Upper lobe of left lung (tissue), 6 donors: ENCODE measurements at regions not wholly inside any gene's neighbourhood (a gene's known extent, or its start where the extent isn't known, plus 50 kb on each side); places are given as distances from the start of the nearest gene placed in this dataset.

Experiments
- ATAC-seq, 2 donors: fragments of 200-7000 bp; cut with Tn5 transposase; one replicate each; pipeline ENCODE4 v1.9.1; 2022; ENCODE audit warnings: mild to moderate bottlenecking in 2 of 2, moderate library complexity in 2 of 2; ENCODE audit not compliant: low FRiP score in 2 of 2
- DNase-seq, 2 donors: peaks; one replicate each; pipeline ENCODE4 v3.0.0-alpha.2; 2019 to 2020
- H3K27ac ChIP-seq, 4 donors: fragments of 200-600 bp; sonication (generic); one replicate each; pipeline ENCODE4 v1.5.1; 2016 to 2019
- H3K27me3 ChIP-seq, 4 donors: fragments of 200-600 bp; sonication (generic); one replicate each; pipeline ENCODE4 v1.5.1; 2017 to 2019
- H3K36me3 ChIP-seq, 4 donors: fragments of 200-600 bp; sonication (generic); one replicate each; pipeline ENCODE4 v1.5.1; 2016 to 2019
- H3K4me1 ChIP-seq, 4 donors: fragments of 200-600 bp; sonication (generic); one replicate each; pipeline ENCODE4 v1.5.1; 2018 to 2019
- H3K4me3 ChIP-seq, 4 donors: fragments of 200-600 bp; sonication (generic); one replicate each; pipeline ENCODE4 v1.5.1; 2017 to 2019; ENCODE audit warnings: mild to moderate bottlenecking in 2 of 4, moderate library complexity in 1 of 4
- H3K9me3 ChIP-seq, 4 donors: fragments of 200-600 bp; sonication (generic); one replicate each; pipeline ENCODE4 v1.5.1; 2018 to 2019
- CTCF ChIP-seq, 6 experiments: fragments of 450-650 bp in 4 of 6; fragments of 200-600 bp in 2 of 6; sonication (generic) in 2 of 6; IDR thresholded peaks; one replicate each; pipeline ENCODE4 v1.5.1; 2016 to 2019; ENCODE audit warnings: antibody characterized with exemption in 6 of 6
- EP300 ChIP-seq, 4 donors: sonication (generic); formaldehyde crosslinking; IDR thresholded peaks; one replicate each; pipeline ENCODE4 v1.5.1; 2017; ENCODE audit warnings: antibody characterized with exemption in 4 of 4, control low read depth in 2 of 4
- POLR2A ChIP-seq, 4 donors: fragments of 450-650 bp; IDR thresholded peaks; one replicate each; pipeline ENCODE4 v1.5.1; 2016 to 2017; ENCODE audit warnings: antibody characterized with exemption in 4 of 4, mild to moderate bottlenecking in 2 of 4
- POLR2AphosphoS5 ChIP-seq, 2 donors: sonication (generic); formaldehyde crosslinking; IDR thresholded peaks; one replicate each; pipeline ENCODE4 v1.5.1; 2017; ENCODE audit warnings: antibody characterized with exemption in 2 of 2
- WGBS, 2 donors: methylation state at CpG; one replicate each; pipeline ENCODE4 v1.1.5; 2017 to 2018; 5-methylcytosine and 5-hydroxymethylcytosine counted together
- donor health status: DM: no; HTN: no; CAD: no; lungs with moderate emphysema.
- donor health status: DM: no; HTN: yes; CAD: no; lungs with severe emphysema.

GRCh38 chr1:232170909-232171308 lies 459.0 kb downstream of the SIPA1L2 start:
- no peaks in the 10 kb centered on the region for H3K27me3 ChIP-seq
- H3K4me3 ChIP-seq: no peak overlapping the region
- H3K27ac ChIP-seq: no peak overlapping the region
- H3K36me3 ChIP-seq: no peaks in the 10 kb centered on the region
- DNase-seq: no peak
- TF ChIP-seq POLR2A (IDR thresholded peaks at IDR 0.05) (no peak), CTCF (IDR thresholded peaks at IDR 0.05) (no peak), POLR2AphosphoS5 (IDR thresholded peaks at IDR 0.05) (no peak), EP300 (IDR thresholded peaks at IDR 0.05) (no peak)
- H3K4me1 ChIP-seq: no peaks in the 10 kb centered on the region
- H3K9me3 ChIP-seq: no peaks in the 10 kb centered on the region
- 79 to 95% methylated on average over 1 of the region's 1 CpG for WGBS, 2 donors
- ATAC-seq: no peak

DNA sequence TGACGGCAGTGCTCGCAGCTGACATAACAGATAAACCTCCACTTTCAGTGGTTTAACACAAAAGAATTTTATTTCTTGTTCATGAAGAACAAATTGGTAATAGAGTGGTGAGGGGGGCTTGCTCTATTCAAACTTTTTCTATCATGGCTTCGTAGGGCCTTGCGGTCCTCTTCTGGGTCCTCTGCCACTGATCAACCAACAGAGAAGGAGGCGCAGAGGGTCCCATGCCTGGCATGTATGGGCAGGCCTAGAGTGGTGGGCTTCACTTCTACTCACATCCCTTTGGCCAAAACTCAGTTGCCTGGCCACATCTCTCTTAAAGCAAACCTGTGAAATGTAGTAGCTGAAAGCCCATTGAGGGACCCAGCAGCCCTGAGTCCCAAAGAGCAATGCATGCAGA lies 460.5 kb downstream of the SIPA1L2 start:
- no peaks in the 10 kb centered on the region for H3K27me3 ChIP-seq
- ATAC-seq (no peak), DNase-seq (no peak)
- no peak for TF ChIP-seq POLR2AphosphoS5 (IDR thresholded peaks at IDR 0.05)
- TF ChIP-seq CTCF (IDR thresholded peaks at IDR 0.05): no peak
- TF ChIP-seq EP300 (IDR thresholded peaks at IDR 0.05): no peak
- TF ChIP-seq POLR2A (IDR thresholded peaks at IDR 0.05): no peak
- no peak overlapping the region for H3K4me3 ChIP-seq
- H3K9me3 ChIP-seq: no peaks in the 10 kb centered on the region
- H3K36me3 ChIP-seq: no peaks in the 10 kb centered on the region
- whole genome bisulfite sequencing, 2 donors: 91 to 99% methylated on average over 5 of the region's 5 CpGs
- H3K27ac ChIP-seq: no peak overlapping the region
- no peaks in the 10 kb centered on the region for H3K4me1 ChIP-seq

- no peaks in the 10 kb centered on the region for H3K27me3 ChIP-seq
- no peak for ATAC-seq
- no peak overlapping the region for H3K4me3 ChIP-seq
- TF ChIP-seq EP300 (IDR thresholded peaks at IDR 0.05): no peak
- TF ChIP-seq CTCF (IDR thresholded peaks at IDR 0.05): no peak
- no peak for TF ChIP-seq POLR2A (IDR thresholded peaks at IDR 0.05)
- no peaks in the 10 kb centered on the region for H3K9me3 ChIP-seq
- no peaks in the 10 kb centered on the region for H3K36me3 ChIP-seq
- H3K27ac ChIP-seq: no peak overlapping the region
- no peaks in the 10 kb centered on the region for H3K4me1 ChIP-seq
- 48 to 86% methylated on average over 2 of the region's 2 CpGs for WGBS, 2 donors
- DNase-seq: no peak
These were observed 461.4 kb downstream of the SIPA1L2 start for GRCh38 chr1:232168508-232168907.

DNA sequence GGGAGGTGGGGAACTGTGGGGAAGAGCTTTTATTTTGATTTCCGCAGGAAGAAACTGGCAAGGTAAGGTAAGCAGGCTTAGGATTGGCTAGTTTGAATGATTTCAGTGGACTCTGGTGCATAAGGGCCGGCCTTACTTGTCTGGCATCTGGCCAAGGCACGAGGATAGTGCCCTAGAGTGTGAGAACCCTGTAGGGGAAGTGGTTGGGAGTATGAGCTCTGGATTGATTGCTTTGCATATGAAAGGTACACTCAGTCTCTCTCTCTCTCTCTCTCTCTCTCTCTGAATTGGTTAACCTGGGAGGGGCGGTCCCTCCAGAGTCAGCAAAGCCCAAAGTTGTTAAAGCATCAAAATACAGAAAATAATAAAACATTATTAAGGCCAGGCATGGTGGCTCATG lies 463.0 kb downstream of the SIPA1L2 start:
- no peaks in the 10 kb centered on the region for H3K36me3 ChIP-seq
- TF ChIP-seq POLR2AphosphoS5 (IDR thresholded peaks at IDR 0.05): no peak
- no peak for TF ChIP-seq POLR2A (IDR thresholded peaks at IDR 0.05)
- TF ChIP-seq EP300 (IDR thresholded peaks at IDR 0.05): no peak

DNA sequence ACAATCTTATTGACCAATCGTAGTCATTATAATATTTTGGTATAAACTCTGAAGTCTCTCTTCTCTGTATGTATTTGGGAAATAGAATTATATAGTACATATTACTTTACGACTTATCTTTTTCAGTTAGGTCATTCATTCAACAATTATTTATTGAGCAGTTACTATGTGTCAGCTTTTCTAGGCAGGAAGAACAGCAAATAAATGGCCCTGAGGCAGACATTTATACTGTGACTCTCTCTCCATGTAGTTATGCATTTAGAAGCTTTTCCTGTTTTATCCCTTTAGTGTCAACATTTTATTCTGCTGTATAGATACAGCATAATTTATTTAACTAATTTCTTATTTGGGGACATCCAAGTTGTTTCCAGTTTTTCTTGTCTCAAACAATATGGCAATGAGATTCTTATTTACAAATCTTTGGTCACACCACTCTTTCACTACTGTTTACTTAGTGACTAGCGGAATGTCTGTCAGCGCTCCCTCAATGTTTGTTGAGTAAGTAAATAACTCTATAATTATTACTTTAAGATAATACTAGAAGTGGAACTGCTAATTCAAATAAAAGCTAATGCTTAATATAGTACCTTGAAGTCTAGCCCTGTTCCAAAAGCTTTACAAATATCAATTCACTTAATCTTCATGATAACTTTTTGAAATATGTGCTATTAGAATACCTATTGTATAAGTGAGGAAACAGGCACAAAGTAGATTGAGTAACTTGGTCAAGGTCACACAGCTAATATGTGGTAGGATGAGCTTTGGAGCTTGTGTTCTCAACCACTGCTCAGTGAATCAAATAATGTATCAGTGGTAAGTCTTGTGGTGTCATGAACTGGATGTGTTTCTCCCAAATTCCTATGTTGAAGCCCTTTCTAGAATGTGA lies 465.6 kb downstream of the SIPA1L2 start:
- H3K9me3 ChIP-seq: no peaks in the 10 kb centered on the region
- TF ChIP-seq POLR2A (IDR thresholded peaks at IDR 0.05) (no peak), CTCF (IDR thresholded peaks at IDR 0.05) (no peak), POLR2AphosphoS5 (IDR thresholded peaks at IDR 0.05) (no peak), EP300 (IDR thresholded peaks at IDR 0.05) (no peak)
- no peak overlapping the region for H3K4me3 ChIP-seq
- H3K27ac ChIP-seq: no peak overlapping the region
- no peaks in the 10 kb centered on the region for H3K27me3 ChIP-seq
- H3K4me1 ChIP-seq: no peaks in the 10 kb centered on the region
- DNase-seq (no peak), ATAC-seq (no peak)
- H3K36me3 ChIP-seq: no peaks in the 10 kb centered on the region
- 75 to 78% methylated on average over 4 of the region's 4 CpGs for WGBS, 2 donors

More for the DNA sequence above, 463.0 kb downstream of the SIPA1L2 start:
- DNase-seq: no peak
- Histone ChIP-seq H3K9me3 (no peaks in the 10 kb centered on the region), H3K27me3 (no peaks in the 10 kb centered on the region), H3K27ac (no peak overlapping the region), H3K4me3 (no peak overlapping the region), H3K4me1 (no peaks in the 10 kb centered on the region)
- WGBS, 2 donors: 46 to 47% methylated on average over 4 of the region's 4 CpGs
- no peak for ATAC-seq
